GM23338 (cell line): ENCODE measurements at regions not wholly inside any gene's neighbourhood (a gene's known extent, or its start where the extent isn't known, plus 50 kb on each side); places are given as distances from the start of the nearest gene placed in this dataset.

Experiments
- CREB1 ChIP-seq: fragments of 250-450 bp; sonication (Bioruptor Pico); IDR thresholded peaks from 2 replicates; pipeline ENCODE4 v1.5.0; 2020; ENCODE audit warnings: low read depth, mild to moderate bottlenecking, moderate library complexity
- CTCF ChIP-seq, 2 experiments: fragments of 200-600 bp in 1 of 2; sonication (generic) in 1 of 2; conservative IDR thresholded peaks; 2 replicates each; pipeline versions ENCODE4 v1.5.1 to v1.6.1; 2016 to 2017; ENCODE audit warnings: antibody characterized with exemption in 2 of 2, low read depth in 2 of 2, mild to moderate bottlenecking in 2 of 2, moderate library complexity in 1 of 2
- EZH2 ChIP-seq: fragments of 200-600 bp; sonication (generic); IDR thresholded peaks from one replicate; pipeline ENCODE4 v1.8.0; 2017; ENCODE audit warnings: antibody characterized with exemption, mild to moderate bottlenecking, low read depth; ENCODE audit not compliant: unreplicated experiment
- EZH2phosphoT487 ChIP-seq: fragments of 200-600 bp; sonication (generic); IDR thresholded peaks from one replicate; pipeline ENCODE4 v1.8.1; 2018; ENCODE audit warnings: antibody characterized with exemption; ENCODE audit not compliant: unreplicated experiment
- JUNB ChIP-seq: IDR thresholded peaks from one replicate; pipeline ENCODE4 v1.6.1; 2016; ENCODE audit warnings: antibody characterized with exemption; ENCODE audit not compliant: unreplicated experiment
- POLR2AphosphoS5 ChIP-seq: IDR thresholded peaks from 2 replicates; pipeline ENCODE4 v1.6.1; 2016; ENCODE audit warnings: antibody characterized with exemption, low read depth
- REST ChIP-seq: IDR thresholded peaks from one replicate; pipeline ENCODE4 v1.6.1; 2018; ENCODE audit warnings: antibody characterized with exemption; ENCODE audit not compliant: unreplicated experiment
- STAT1 ChIP-seq: IDR thresholded peaks from one replicate; pipeline ENCODE4 v1.6.1; 2016; ENCODE audit warnings: antibody characterized with exemption; ENCODE audit not compliant: unreplicated experiment
- ZNF114 ChIP-seq: fragments of 250-450 bp; sonication (Bioruptor Pico); IDR thresholded peaks from 2 replicates; pipeline ENCODE4 v1.5.0; 2020; ENCODE audit warnings: mild to moderate bottlenecking, moderate library complexity
- ZNF331 ChIP-seq: fragments of 250-450 bp; sonication (Bioruptor Pico); IDR thresholded peaks from 2 replicates; pipeline ENCODE4 v1.5.0; 2020; ENCODE audit warnings: low read depth, mild to moderate bottlenecking, moderate library complexity
- ZNF462 ChIP-seq: fragments of 250-450 bp; sonication (Bioruptor Pico); IDR thresholded peaks from 2 replicates; pipeline ENCODE4 v1.5.0; 2020; ENCODE audit warnings: mild to moderate bottlenecking, moderate library complexity

- TF ChIP-seq CTCF (conservative IDR thresholded peaks at IDR 0.05; ENCODE audit: low read depth in 2 of 2) = no peak
- TF ChIP-seq POLR2AphosphoS5 = no peak
- no peak for TF ChIP-seq CREB1
- no peak for TF ChIP-seq EZH2
- TF ChIP-seq JUNB = no peak
- TF ChIP-seq REST = no peak
- no peak for TF ChIP-seq EZH2phosphoT487
- TF ChIP-seq ZNF462 = no peak
- no peak for TF ChIP-seq ZNF331 (CRISPR knock-in tag)
- no peak for TF ChIP-seq ZNF114 (CRISPR knock-in tag)
- TF ChIP-seq STAT1 = no peak
These were observed 264.0 kb downstream of the SEC16B start for GRCh38 chr1:177705839-177706238.
